CD14-positive monocyte (primary cell): ENCODE measurements at regions not wholly inside any gene's neighbourhood (a gene's known extent, or its start where the extent isn't known, plus 50 kb on each side); places are given as distances from the start of the nearest gene placed in this dataset.

Experiments used
- DNase-seq, 3 donors: peaks; one replicate each; pipeline ENCODE4 v3.0.0-alpha.2; 2011 to 2022
- H2AFZ ChIP-seq: 2 replicates; pipeline ENCODE4 v1.6.0; 2012; ENCODE audit warnings: mild to moderate bottlenecking, low read depth, low read length, inconsistent platforms; ENCODE audit not compliant: insufficient read depth, poor library complexity, severe bottlenecking
- H3K27ac ChIP-seq, 2 donors: 1 replicate in 1 of 2; 2 replicates in 1 of 2; pipeline ENCODE4 v1.5.1; 2012 to 2013; ENCODE audit warnings: low read length in 2 of 2, control low read depth in 1 of 2, inconsistent platforms in 1 of 2, low read depth in 1 of 2, mild to moderate bottlenecking in 1 of 2
- H3K27me3 ChIP-seq, 2 donors: one replicate each; pipeline versions ENCODE4 v1.6.0 to v1.6.1; 2011 to 2013; ENCODE audit warnings: low read length in 2 of 2; ENCODE audit not compliant: control insufficient read depth in 2 of 2, insufficient read depth in 2 of 2
- H3K36me3 ChIP-seq, 2 donors: replicated peaks in 1 of 2; 1 replicate in 1 of 2; 2 replicates in 1 of 2; pipeline versions ENCODE4 v1.5.1 to v1.6.1; 2012 to 2013; ENCODE audit warnings: low read length in 2 of 2, control low read depth in 1 of 2, inconsistent platforms in 1 of 2, mild to moderate bottlenecking in 1 of 2; ENCODE audit not compliant: insufficient read depth in 2 of 2, control insufficient read depth in 1 of 2
- H3K4me1 ChIP-seq, 2 donors: 1 replicate in 1 of 2; 2 replicates in 1 of 2; pipeline versions ENCODE4 v1.5.1 to v1.6.1; 2012 to 2013; ENCODE audit warnings: low read length in 2 of 2, control low read depth in 1 of 2, inconsistent platforms in 1 of 2, mild to moderate bottlenecking in 1 of 2, moderate library complexity in 1 of 2; ENCODE audit not compliant: insufficient read depth in 2 of 2, control insufficient read depth in 1 of 2
- H3K4me2 ChIP-seq: replicated peaks from 2 replicates; pipeline ENCODE3; 2012; ENCODE audit warnings: low read length, moderate library complexity, mild to moderate bottlenecking; ENCODE audit not compliant: poor library complexity, severe bottlenecking; ENCODE audit errors: extremely low read depth
- H3K4me3 ChIP-seq, 3 experiments: fragments of 200-600 bp in 1 of 3; sonication (generic) in 1 of 3; replicated peaks in 1 of 3; 1 replicate in 2 of 3; 2 replicates in 1 of 3; pipeline ENCODE4 v1.5.1; 2011 to 2013; ENCODE audit warnings: low read length in 3 of 3, mild to moderate bottlenecking in 3 of 3, control low read depth in 2 of 3, low read depth in 2 of 3, inconsistent platforms in 1 of 3, moderate library complexity in 1 of 3
- H3K79me2 ChIP-seq: 2 replicates; pipeline ENCODE4 v1.6.0; 2012; ENCODE audit warnings: mild to moderate bottlenecking, control low read depth, inconsistent platforms, low read length, moderate library complexity; ENCODE audit not compliant: insufficient read depth
- H3K9ac ChIP-seq: 2 replicates; pipeline ENCODE4 v1.6.0; 2017; ENCODE audit warnings: low read length, mild to moderate bottlenecking; ENCODE audit not compliant: insufficient read depth, poor library complexity, severe bottlenecking
- H3K9me3 ChIP-seq, 2 donors: replicated peaks in 1 of 2; 1 replicate in 1 of 2; 2 replicates in 1 of 2; pipeline versions ENCODE4 v1.5.1 to v1.6.1; 2012 to 2013; ENCODE audit warnings: low read length in 2 of 2, control low read depth in 1 of 2; ENCODE audit not compliant: control insufficient read depth in 1 of 2, insufficient read depth in 1 of 2
- H4K20me1 ChIP-seq: 2 replicates; pipeline ENCODE4 v1.6.0; 2012; ENCODE audit warnings: mild to moderate bottlenecking, low read length, control low read depth, moderate library complexity; ENCODE audit not compliant: insufficient read depth
- H3K27ac Mint-ChIP-seq, 7 donors: one replicate each; pipeline ENCODE4 v1.8.0; 2020; ENCODE audit warnings: mild to moderate bottlenecking in 7 of 7, mixed read lengths in 7 of 7, moderate library complexity in 6 of 7, inconsistent platforms in 2 of 7
- H3K27me3 Mint-ChIP-seq, 3 donors: one replicate each; pipeline ENCODE4 v1.8.0; 2021 to 2022; ENCODE audit warnings: low read depth in 3 of 3, mild to moderate bottlenecking in 3 of 3, mixed read lengths in 3 of 3, moderate library complexity in 3 of 3, inconsistent platforms in 1 of 3
- H3K36me3 Mint-ChIP-seq, 2 donors: one replicate each; pipeline ENCODE4 v1.8.0; 2020; ENCODE audit warnings: mixed read lengths in 2 of 2, inconsistent platforms in 1 of 2, mild to moderate bottlenecking in 1 of 2
- H3K4me1 Mint-ChIP-seq: one replicate; pipeline ENCODE4 v1.8.0; 2020; ENCODE audit warnings: mild to moderate bottlenecking, mixed read lengths
- H3K4me3 Mint-ChIP-seq, 2 donors: one replicate each; pipeline ENCODE4 v1.8.0; 2020; ENCODE audit warnings: mild to moderate bottlenecking in 2 of 2, mixed read lengths in 2 of 2, moderate library complexity in 1 of 2
- H3K9me3 Mint-ChIP-seq, 7 donors: one replicate each; pipeline ENCODE4 v1.8.0; 2020 to 2022; ENCODE audit warnings: mixed read lengths in 7 of 7, mild to moderate bottlenecking in 6 of 7, moderate library complexity in 6 of 7, inconsistent platforms in 2 of 7
- CTCF ChIP-seq: fragments of 200-600 bp; IDR thresholded peaks from one replicate; pipeline ENCODE4 v1.8.0; 2022; ENCODE audit warnings: antibody characterized with exemption, mild to moderate bottlenecking
- WGBS: methylation state at CpG from one replicate; pipeline ENCODE4 v1.1.5; 2013; ENCODE audit warnings: missing lambda C conversion rate; ENCODE audit not compliant: insufficient coverage; 5-methylcytosine and 5-hydroxymethylcytosine counted together
- intact Hi-C, 2 donors: fragments of 100-400 bp; cut with micrococcal nuclease; formaldehyde crosslinking; loops; one replicate each; pipeline versions ENCODE4 v1.15.0 to v1.15.1; 2023

- no peaks in the 10 kb centered on the region for H3K9me3 ChIP-seq
- no peak overlapping the region for H3K27ac ChIP-seq
- DNase-seq = no peak
- H3K27me3 ChIP-seq = no peaks in the 10 kb centered on the region
- no peak for TF ChIP-seq CTCF
- H2AFZ ChIP-seq = no peak overlapping the region
- H4K20me1 ChIP-seq = no peaks in the 10 kb centered on the region
- H3K36me3 ChIP-seq = no peaks in the 10 kb centered on the region
- H3K4me1 ChIP-seq = no peaks in the 10 kb centered on the region
- H3K4me3 Mint-ChIP-seq = no peak overlapping the region
- no peak overlapping the region for H3K9ac ChIP-seq
- no peak overlapping the region for H3K4me2 ChIP-seq
- H3K27ac Mint-ChIP-seq = no peak overlapping the region
- peaks cover 0 to 8% (median 5%) of the 10 kb centered on the region in 7 donors for H3K9me3 Mint-ChIP-seq
- H3K27me3 Mint-ChIP-seq = peaks cover 0 to 4% (median 0%) of the 10 kb centered on the region in 3 donors
- no peak overlapping the region for H3K4me3 ChIP-seq
- WGBS = no CpG with 5 or more reads among the region's 1 CpG
- intact Hi-C loops = no loop called here
- no peaks in the 10 kb centered on the region for H3K4me1 Mint-ChIP-seq
- no peaks in the 10 kb centered on the region for H3K79me2 ChIP-seq
- H3K36me3 Mint-ChIP-seq = no peaks in the 10 kb centered on the region
Observed at GRCh38 chr5:162217037-162217436, 149.5 kb downstream of the GABRG2 start.

DNA sequence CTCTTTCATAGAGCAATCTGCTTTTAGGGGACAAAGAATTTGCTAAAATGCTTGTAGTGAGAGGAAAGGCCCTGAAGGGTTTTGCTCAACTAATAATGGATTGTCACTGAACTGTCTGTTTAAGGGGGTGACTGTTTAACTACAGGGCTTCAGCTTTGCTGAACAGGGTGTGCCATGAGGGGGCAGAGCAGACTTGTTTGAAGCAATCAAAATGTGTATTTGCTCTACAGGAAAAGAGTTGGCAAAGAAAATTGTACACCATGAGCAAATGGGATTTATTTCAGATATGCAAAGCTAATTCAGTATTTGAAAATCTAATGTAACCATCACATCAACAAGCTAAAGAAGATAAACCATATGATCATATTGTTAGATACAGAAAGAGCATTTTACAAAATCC lies 154.3 kb downstream of the GABRG2 start:
- Histone ChIP-seq H3K4me2 (no peak overlapping the region), H3K9me3 (no peaks in the 10 kb centered on the region), H3K4me1 (no peaks in the 10 kb centered on the region), H3K9ac (no peak overlapping the region), H2AFZ (no peak overlapping the region), H3K27ac (no peak overlapping the region), H4K20me1 (no peaks in the 10 kb centered on the region), H3K36me3 (no peaks in the 10 kb centered on the region), H3K79me2 (no peaks in the 10 kb centered on the region), H3K4me3 (no peak overlapping the region), H3K27me3 (no peaks in the 10 kb centered on the region)
- Mint-ChIP-seq H3K27me3 (peaks cover 0 to 2% (median 0%) of the 10 kb centered on the region in 3 donors), H3K36me3 (no peaks in the 10 kb centered on the region), H3K4me1 (no peaks in the 10 kb centered on the region), H3K27ac (no peak overlapping the region), H3K9me3 (peaks cover 0 to 8% (median 5%) of the 10 kb centered on the region in 7 donors), H3K4me3 (no peak overlapping the region)
- DNase-seq = no peak
- intact Hi-C loops = no loop called here
- no peak for TF ChIP-seq CTCF
